CD4-positive, alpha-beta T cell treated with Interleukin-4 for 1 hour (primary cell): ENCODE measurements at regions not wholly inside any gene's neighbourhood (a gene's known extent, or its start where the extent isn't known, plus 50 kb on each side); places are given as distances from the start of the nearest gene placed in this dataset.

Experiments
- DNase-seq, 2 donors: peaks; one replicate each; pipeline ENCODE4 v3.0.0-alpha.2; 2020 to 2022

DNA sequence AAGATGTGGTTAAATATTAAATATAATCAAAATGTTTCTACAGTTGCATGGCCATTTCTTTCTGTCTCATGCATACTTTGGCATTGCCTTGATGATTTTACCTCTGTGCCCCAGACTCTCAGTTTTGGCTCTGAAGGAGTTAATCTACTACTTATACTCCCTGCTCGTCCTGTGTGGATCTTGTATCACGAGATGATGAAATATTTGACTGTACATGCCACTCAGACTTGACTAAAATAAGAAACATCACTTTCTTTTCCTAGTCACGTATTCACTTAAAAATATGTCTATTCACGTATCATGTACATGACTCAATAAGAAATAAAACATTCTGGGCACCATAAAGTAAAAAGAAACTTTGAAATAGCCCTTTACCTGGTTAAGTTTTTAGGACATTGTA lies 397.7 kb downstream of the RFPL4B start:
- DNase-seq = no peak

GRCh38 chr6:112745765-112746164 lies 398.6 kb downstream of the RFPL4B start:
- no peak for DNase-seq

GRCh38 chr6:112749673-112750072 lies 402.5 kb downstream of the RFPL4B start:
- no peak for DNase-seq

- no peak for DNase-seq
Measured at GRCh38 chr6:112752305-112752704, 405.2 kb downstream of the RFPL4B start.

GRCh38 chr6:112752791-112753190 lies 405.7 kb downstream of the RFPL4B start:
- no peak for DNase-seq

DNA sequence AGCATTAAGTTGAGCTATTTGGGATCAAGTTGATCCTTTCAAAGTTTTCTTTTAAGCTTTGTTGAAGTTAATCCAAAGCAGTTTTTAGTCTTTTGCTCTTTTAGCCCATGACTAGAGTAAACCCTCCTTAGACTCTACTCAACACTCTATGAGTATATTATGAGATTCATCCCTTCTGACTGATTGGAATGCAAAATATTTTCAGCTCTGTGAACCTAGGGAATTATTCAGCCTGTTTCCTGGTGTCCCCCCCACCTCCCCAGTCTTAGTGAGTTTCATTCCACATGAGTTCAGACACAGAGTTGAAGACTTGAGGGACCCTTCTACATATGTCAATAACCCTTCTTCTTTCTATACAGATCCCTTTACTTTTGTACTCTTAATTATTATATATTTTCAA lies 413.7 kb downstream of the RFPL4B start:
- no peak for DNase-seq

GRCh38 chr6:112761740-112762139 lies 414.6 kb downstream of the RFPL4B start:
- no peak for DNase-seq

GRCh38 chr6:112764377-112764776 lies 417.2 kb downstream of the RFPL4B start:
- no peak for DNase-seq

DNA sequence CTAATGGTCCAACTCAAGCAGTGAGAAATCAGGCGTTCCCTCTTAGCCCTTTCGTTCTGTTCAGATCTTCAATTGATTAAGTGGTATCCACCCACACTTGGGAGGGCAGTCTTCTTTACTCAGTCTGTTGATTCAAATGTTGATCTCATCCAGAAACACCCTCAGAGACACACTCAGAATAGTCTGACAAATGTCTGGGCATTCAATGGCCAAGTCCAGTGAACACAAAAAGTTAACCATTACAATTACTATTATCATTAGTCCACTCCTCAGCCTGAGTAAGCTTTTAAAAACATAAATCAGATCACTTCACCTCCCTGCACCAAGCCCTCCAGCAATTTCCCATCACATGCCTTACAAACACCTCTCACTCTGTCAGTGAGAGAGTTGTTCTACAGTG lies 423.2 kb downstream of the RFPL4B start:
- DNase-seq = no peak

DNA sequence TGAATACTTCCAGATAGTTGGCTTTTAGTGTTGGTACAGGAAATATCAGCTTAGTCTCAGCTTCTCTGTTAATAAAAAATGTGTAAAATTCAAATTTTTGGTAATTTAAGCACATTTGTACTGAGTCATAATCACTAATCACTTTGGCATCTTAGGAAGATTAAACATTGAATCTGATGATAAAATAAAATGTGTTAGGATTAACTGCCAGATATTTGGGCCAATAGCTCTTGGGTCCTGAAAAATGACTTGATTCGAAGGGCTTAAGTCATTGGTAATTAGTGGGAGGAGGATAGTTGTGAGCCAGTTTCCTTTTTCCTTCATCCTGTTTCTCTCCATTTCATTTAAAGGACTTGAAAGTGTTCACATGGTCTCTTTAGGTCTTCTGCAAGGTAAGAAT lies 426.1 kb downstream of the RFPL4B start:
- no peak for DNase-seq

- no peak for DNase-seq
Measured at GRCh38 chr6:112774319-112774718, 427.2 kb downstream of the RFPL4B start.

- DNase-seq = peak in 1 of 2 donors; percentile 45
Measured at GRCh38 chr6:112780498-112781096, 433.5 kb downstream of the RFPL4B start.

- DNase-seq = no peak
Measured at GRCh38 chr6:112781241-112781640, 434.1 kb downstream of the RFPL4B start.

DNA sequence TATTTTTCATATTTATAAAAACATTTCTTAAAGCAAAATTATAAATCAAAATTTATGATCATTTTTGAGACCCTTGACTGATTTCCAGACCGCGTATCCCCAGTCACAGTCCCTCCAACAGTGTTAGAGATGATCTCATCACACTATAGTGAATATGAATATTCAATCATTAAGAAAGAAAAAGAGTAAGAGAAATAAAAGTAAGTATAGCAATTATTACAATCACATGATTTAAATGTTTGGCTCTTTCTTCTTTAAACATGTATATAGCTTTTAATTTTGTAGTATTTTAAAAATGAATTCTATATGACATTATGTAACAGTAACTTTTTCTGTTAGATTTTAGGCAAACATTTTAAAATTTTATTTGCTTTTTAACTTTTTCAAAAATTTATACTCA lies 438.3 kb downstream of the RFPL4B start:
- DNase-seq = no peak

- no peak for DNase-seq
Measured at GRCh38 chr6:112786801-112787200, 439.7 kb downstream of the RFPL4B start.

GRCh38 chr6:112787371-112787770 lies 440.2 kb downstream of the RFPL4B start:
- DNase-seq = no peak

DNA sequence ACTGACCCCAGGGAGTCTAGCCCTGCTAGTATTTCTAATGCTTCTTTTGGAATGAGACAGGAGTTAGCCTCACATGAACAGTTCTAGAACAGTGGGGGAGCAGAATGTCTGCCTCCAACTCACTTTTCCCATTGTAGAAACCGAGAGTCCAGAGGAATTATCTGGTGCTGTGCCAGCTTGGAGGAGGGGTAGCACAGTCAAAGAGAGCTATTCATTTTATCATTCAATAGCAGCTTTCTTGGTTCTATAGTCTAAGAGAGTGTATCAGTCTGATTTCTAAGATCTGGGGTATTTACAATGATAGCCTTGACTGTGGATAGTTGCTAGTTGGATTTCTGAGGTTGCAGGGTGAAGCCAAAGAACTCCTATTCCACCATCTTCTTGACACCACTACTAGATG lies 448.2 kb downstream of the RFPL4B start:
- DNase-seq = no peak

DNA sequence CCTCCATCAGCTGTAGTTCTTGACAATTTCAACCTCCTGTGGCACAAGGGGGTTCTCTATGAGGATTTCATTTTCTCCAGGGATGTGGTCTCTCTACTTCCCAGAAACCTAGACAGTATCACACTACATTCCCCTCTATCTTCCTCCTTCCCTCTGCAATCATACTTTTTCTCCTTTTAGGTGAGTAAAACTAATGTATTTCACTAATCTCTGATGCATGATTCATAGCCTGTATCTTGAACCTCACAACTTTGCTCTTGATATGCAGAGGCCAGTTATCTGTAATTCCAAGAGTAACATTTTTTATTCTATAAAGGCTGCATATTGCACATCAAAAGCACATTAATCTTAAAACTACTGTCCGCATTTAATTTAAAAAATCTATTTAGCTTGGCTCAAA lies 449.6 kb downstream of the RFPL4B start:
- DNase-seq = no peak

GRCh38 chr6:112799889-112800288 lies 452.8 kb downstream of the RFPL4B start:
- DNase-seq = no peak

DNA sequence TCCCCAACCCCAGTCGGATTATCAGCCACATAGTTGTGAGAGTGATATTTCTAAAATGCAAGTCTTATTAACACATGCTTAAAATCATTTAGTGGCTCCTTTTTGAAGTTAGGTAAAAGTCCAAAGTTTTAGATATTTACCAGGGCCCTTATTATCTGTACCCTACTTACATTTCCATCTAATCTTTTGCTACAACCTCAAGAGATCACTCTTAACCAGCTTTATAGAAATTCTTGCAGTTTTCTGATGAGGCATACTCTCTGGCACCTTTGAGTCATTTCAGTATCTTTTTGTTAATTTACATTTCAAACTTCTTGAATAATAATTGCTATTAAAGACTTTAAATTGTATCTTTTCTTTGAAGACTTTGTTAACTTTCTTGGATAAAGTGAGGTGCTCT lies 453.3 kb downstream of the RFPL4B start:
- no peak for DNase-seq

- no peak for DNase-seq
Measured at GRCh38 chr6:112800916-112801315, 453.8 kb downstream of the RFPL4B start.

DNA sequence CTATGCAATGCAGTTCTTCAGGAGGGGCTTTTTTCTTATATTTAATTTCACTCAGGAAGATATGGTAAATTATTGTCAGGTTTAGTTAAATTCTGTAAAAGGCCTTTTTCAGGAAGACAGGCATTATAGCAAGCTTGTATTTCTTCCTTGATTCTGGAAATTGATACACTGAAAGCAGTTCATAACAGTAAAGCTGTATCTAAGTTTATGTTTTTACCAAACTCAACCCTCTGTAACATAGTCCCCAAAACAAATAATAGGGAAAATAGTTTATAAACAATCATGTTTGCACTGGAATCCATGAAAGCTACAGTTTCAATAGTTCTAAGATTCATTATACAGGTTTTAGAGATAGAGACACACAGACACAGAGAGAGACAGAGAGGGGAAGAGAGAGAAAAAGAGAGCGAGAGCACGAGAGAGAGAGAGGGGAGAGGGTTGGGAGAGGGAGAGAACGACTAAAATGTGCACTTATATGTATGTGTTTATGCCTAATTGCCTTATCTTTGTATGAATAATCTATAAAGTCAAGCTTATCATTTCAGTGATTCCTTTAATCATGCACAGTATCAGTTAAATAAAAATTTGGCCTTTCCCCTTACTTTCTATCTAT lies 454.4 kb downstream of the RFPL4B start:
- DNase-seq = no peak

DNA sequence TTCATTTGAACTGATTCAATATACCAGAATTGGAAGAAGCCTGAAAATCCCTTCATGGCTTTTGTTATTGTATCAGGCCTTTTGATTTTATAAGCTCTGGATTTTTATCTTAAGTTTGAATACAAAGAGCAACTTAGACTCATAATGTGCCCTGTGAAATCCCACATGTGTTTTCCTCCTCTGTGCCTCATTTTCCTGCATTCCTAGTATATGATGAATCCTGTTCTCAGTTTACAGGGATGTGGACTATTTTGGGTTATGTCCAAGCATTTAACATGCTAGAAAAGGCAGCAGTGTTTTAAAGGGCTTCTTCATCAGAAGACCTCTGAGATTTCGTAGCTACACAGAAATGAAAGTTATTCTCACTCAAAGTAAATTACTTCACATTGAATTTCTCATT lies 455.0 kb downstream of the RFPL4B start:
- no peak for DNase-seq

DNA sequence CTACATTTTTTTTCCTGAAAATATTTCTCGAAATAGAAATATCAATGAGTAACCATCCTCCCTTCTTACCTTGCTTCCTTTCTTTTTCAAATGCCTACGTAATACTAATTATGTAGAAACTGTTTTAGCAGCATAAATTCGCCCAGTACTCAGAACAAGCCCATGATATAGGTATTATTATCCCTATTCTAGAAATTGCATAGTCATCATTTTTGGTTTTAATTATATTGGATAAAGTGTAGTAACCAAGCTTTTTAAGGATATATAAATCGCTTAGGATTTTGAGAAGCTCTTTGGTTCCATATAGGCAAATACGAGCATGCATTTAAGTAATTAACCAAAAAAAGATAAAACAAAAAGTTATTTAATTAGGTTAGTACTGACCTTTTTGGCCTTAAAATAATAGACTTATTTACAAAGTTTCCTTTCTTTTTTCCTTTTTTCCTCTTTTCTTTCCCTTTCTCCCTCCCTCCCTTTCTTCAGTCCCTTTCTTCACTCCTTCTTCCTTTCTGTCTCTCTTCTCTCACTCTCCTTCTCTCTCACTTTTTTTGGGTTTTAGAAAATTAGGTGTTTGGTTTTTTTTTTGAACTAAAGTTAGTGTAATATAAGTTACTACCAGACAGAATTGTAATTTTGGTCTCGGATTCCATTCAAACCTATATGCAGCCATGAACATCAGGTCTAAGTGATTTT lies 457.7 kb downstream of the RFPL4B start:
- no peak for DNase-seq
